Neural crest cell (in vitro differentiated cells): ENCODE measurements at regions not wholly inside any gene's neighbourhood (a gene's known extent, or its start where the extent isn't known, plus 50 kb on each side); places are given as distances from the start of the nearest gene placed in this dataset.

Experiments
- DNase-seq: peaks from one replicate; pipeline ENCODE4 v3.0.0; 2021; ENCODE audit warnings: low read depth, mixed read lengths, low spot score
- H3K27ac Mint-ChIP-seq: one replicate; pipeline ENCODE4 v1.8.0; 2021; ENCODE audit warnings: mild to moderate bottlenecking, mixed read lengths; ENCODE audit not compliant: unreplicated experiment
- H3K27me3 Mint-ChIP-seq: 2 replicates; pipeline ENCODE4 v1.8.0; 2021; ENCODE audit warnings: low read depth, mild to moderate bottlenecking, mixed read lengths
- H3K36me3 Mint-ChIP-seq: 2 replicates; pipeline ENCODE4 v1.8.0; 2021; ENCODE audit warnings: low read depth, mild to moderate bottlenecking, mixed read lengths
- H3K4me1 Mint-ChIP-seq: 2 replicates; pipeline ENCODE4 v1.8.0; 2021; ENCODE audit warnings: mixed read lengths
- H3K4me3 Mint-ChIP-seq: one replicate; pipeline ENCODE4 v1.8.0; 2021; ENCODE audit warnings: mild to moderate bottlenecking, mixed read lengths
- H3K9me3 Mint-ChIP-seq: 2 replicates; pipeline ENCODE4 v1.8.0; 2021; ENCODE audit warnings: mixed read lengths
- CTCF ChIP-seq: fragments of 200-600 bp; sonication (generic); conservative IDR thresholded peaks from 2 replicates; pipeline ENCODE4 v1.5.0; 2021; ENCODE audit warnings: antibody characterized with exemption, mild to moderate bottlenecking

- peaks cover 4% of the 10 kb centered on the region for H3K27me3 Mint-ChIP-seq
- no peak for TF ChIP-seq CTCF
- no peak for DNase-seq
Observed at GRCh38 chr5:114001076-114001475, 360.8 kb upstream of the KCNN2 start.

GRCh38 chr5:114006582-114006981 is 355.3 kb upstream of the KCNN2 start:
- Mint-ChIP-seq H3K4me3 (no peak overlapping the region), H3K4me1 (no peaks in the 10 kb centered on the region)
- no peak for DNase-seq

More at GRCh38 chr5:114001076-114001475, 360.8 kb upstream of the KCNN2 start:
- no peaks in the 10 kb centered on the region for H3K9me3 Mint-ChIP-seq
- H3K27ac Mint-ChIP-seq: no peak overlapping the region
- H3K36me3 Mint-ChIP-seq: no peaks in the 10 kb centered on the region
- no peak overlapping the region for H3K4me3 Mint-ChIP-seq
- H3K4me1 Mint-ChIP-seq: no peaks in the 10 kb centered on the region

GRCh38 chr5:114007678-114008077 is 354.2 kb upstream of the KCNN2 start:
- no peak for TF ChIP-seq CTCF
- Mint-ChIP-seq H3K9me3 (no peaks in the 10 kb centered on the region), H3K4me3 (no peak overlapping the region), H3K27me3 (no peaks in the 10 kb centered on the region), H3K4me1 (no peaks in the 10 kb centered on the region), H3K27ac (no peak overlapping the region), H3K36me3 (no peaks in the 10 kb centered on the region)
- DNase-seq: no peak

More at GRCh38 chr5:114006582-114006981, 355.3 kb upstream of the KCNN2 start:
- H3K27me3 Mint-ChIP-seq: no peaks in the 10 kb centered on the region
- no peaks in the 10 kb centered on the region for H3K9me3 Mint-ChIP-seq
- no peak overlapping the region for H3K27ac Mint-ChIP-seq
- H3K36me3 Mint-ChIP-seq: no peaks in the 10 kb centered on the region
- no peak for TF ChIP-seq CTCF

GRCh38 chr5:114010362-114010761 is 351.5 kb upstream of the KCNN2 start:
- H3K36me3 Mint-ChIP-seq: no peaks in the 10 kb centered on the region
- H3K4me3 Mint-ChIP-seq: no peak overlapping the region
- H3K27ac Mint-ChIP-seq: no peak overlapping the region
- H3K4me1 Mint-ChIP-seq: no peaks in the 10 kb centered on the region
- H3K27me3 Mint-ChIP-seq: no peaks in the 10 kb centered on the region
- TF ChIP-seq CTCF: no peak
- H3K9me3 Mint-ChIP-seq: no peaks in the 10 kb centered on the region
- DNase-seq: no peak

- H3K4me1 Mint-ChIP-seq: peaks cover 7% of the 10 kb centered on the region
- no peak for DNase-seq
- H3K36me3 Mint-ChIP-seq: no peaks in the 10 kb centered on the region
- TF ChIP-seq CTCF: peak; percentile 54
- H3K27ac Mint-ChIP-seq: no peak overlapping the region
- H3K4me3 Mint-ChIP-seq: no peak overlapping the region
- no peaks in the 10 kb centered on the region for H3K9me3 Mint-ChIP-seq
- H3K27me3 Mint-ChIP-seq: peaks cover 1% of the 10 kb centered on the region
Observed at GRCh38 chr5:114018186-114018585, 343.7 kb upstream of the KCNN2 start.

- Mint-ChIP-seq H3K4me1 (no peaks in the 10 kb centered on the region), H3K9me3 (peaks cover 5% of the 10 kb centered on the region), H3K27me3 (no peaks in the 10 kb centered on the region), H3K4me3 (no peak overlapping the region), H3K27ac (no peak overlapping the region), H3K36me3 (no peaks in the 10 kb centered on the region)
- TF ChIP-seq CTCF: no peak
- no peak for DNase-seq
Observed at GRCh38 chr5:114038756-114039155, 323.1 kb upstream of the KCNN2 start.
